GM18951 (cell line): ENCODE measurements at regions not wholly inside any gene's neighbourhood (a gene's known extent, or its start where the extent isn't known, plus 50 kb on each side); places are given as distances from the start of the nearest gene placed in this dataset.

Experiments
- POLR2A ChIP-seq: IDR thresholded peaks from 4 replicates; pipeline ENCODE4 v1.6.1; 2011; ENCODE audit warnings: mild to moderate bottlenecking; ENCODE audit not compliant: insufficient read length, insufficient read depth; ENCODE audit errors: extremely low read depth
- in situ Hi-C: fragments of 300-500 bp; cut with MboI; formaldehyde crosslinking; loops from one replicate; pipeline ENCODE4 v1.12.0; 2022; ENCODE audit warnings: low sequenced_read_pairs, mixed read lengths, inconsistent platforms; ENCODE audit not compliant: unreplicated experiment

DNA sequence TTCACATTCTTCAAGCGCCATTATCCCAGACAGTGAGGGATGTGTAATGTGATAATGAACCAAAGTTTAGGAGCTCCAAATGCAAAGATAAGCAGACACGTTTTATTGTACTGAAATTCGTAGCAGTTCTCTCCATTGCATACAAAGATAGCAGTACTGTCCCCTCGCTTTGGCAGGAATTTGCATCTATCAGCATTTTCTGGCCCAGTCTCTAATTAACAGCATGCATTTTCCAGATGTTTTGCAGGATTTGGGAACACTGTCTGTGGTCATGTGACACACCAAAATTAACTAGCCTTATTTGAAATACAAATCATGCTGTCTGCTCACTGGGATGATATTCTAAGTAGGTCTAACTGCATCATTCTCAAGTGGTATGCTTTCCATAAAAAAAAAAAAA is 235.9 kb upstream of the TRPM3 start:
- in situ Hi-C loops: no loop called here
- TF ChIP-seq POLR2A: no peak

GRCh38 chr9:71355884-71356283 is 234.5 kb upstream of the TRPM3 start:
- in situ Hi-C loops: no loop called here
- no peak for TF ChIP-seq POLR2A

DNA sequence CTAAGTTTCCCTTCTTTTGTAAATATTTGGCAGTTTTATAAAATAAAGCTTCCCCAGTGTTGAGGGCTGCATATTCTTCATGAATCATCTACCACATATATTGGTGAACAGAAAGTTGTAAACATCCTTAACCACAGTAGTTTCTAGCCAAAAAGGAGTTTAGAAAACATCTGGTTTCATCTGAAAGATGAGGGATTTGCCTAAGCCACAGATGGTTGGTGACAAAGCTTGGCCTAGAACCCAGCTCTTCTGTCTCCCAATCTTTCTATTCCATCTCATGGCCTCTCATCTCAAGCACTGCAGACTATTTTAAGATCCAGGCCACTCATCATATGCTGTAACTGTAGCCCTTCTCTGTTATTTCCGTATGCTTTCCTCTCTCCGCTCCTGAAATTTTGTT is 232.3 kb upstream of the TRPM3 start:
- no peak for TF ChIP-seq POLR2A
- in situ Hi-C loops: no loop called here

DNA sequence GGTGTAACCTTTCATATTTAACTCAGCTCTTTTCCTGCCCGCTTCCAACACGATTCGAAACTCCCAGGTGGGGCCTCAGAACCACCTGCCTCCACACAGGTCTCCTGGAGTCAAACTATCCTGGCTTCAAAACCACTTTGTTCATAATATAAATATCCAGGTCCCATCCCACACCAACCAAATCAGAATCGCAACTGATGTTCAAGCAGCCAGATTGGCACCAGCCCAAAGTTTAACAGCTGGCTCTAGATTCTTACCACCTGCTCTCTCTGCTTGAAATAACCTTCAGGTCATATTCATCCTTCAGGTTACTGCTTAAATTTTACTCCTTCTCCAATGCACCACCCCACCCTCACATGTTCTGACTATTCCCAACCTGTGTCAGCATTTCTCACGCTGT is 231.4 kb upstream of the TRPM3 start:
- TF ChIP-seq POLR2A: no peak
- in situ Hi-C loops: no loop called here

GRCh38 chr9:71349218-71349617 is 227.8 kb upstream of the TRPM3 start:
- TF ChIP-seq POLR2A: no peak
- in situ Hi-C loops: no loop called here

DNA sequence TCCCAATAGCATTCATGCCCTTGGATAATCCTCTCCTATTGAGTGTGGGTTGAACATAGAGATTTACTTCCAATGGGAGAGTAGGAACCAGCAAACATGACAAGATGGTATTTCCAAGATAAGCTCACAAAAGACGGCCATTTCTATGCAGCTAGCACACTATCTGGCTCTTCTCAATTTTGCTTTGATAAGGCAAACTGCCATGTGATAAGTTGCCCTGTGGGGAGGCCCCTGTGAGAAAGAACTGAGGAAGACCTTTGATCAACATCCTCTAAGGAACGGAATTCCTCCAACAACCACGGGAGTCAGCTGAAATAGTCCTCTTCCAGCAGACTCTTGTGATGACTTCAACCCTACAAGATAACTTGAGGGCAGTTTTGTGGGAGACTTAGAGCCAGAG is 211.9 kb upstream of the TRPM3 start:
- no peak for TF ChIP-seq POLR2A
- in situ Hi-C loops: no loop called here

DNA sequence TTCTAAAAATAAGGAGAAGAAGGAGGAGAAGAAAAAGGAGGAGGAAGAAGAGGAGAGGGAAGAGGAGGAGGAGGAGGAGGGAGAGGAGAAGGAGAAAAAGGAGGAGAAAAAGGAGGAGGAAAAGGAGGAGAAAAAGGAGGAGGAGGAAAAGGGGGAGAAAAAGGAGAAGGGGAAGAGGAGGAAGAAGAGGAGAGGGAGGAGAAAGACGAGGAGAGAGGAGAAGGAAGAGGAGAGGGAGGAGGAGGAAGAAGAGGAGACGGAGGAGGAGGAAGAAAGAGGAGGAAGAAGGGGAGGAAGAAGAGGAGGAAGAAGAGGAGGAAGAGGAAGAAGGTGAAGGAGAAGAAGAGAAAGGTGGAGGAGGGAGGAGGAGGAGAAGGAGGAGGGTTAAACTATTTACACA is 210.2 kb upstream of the TRPM3 start:
- TF ChIP-seq POLR2A: no peak
- in situ Hi-C loops: no loop called here

DNA sequence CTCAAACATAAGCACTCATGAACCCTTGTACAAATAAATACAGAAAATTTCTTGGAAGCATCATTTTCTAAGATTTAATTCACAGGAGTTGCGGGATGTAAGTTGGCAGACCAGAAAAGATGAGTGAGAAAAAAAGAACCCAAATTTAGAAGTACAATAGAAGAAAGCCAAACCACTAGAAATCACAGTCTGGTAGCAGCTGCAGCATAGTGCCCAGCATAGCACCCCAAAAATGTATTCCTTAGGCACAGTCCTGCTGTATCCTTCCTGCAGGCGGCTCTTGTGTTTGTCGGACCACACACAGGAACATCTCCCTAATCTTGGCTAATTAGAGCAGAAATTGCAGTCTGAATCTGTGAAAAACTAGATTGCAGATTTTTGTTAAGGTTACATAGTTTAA is 208.5 kb upstream of the TRPM3 start:
- TF ChIP-seq POLR2A: no peak
- in situ Hi-C loops: no loop called here

DNA sequence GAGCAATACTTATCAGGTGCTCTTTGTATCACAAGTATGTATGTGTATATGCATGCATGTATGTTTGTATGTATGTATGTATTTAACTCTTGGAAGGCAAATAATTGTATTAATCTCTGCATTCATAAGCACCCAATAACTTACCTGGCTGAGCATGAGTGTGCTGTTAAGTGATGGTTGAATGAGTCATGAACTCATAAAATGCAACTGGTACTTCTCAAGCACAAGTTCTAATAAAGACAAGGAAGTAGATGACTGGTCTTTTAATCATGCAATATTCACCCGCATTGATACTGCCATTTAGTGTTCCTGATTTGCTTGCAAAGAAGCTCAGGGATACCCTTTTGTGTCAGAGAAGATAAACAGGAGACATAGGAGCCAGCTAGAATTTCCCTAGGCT is 204.9 kb upstream of the TRPM3 start:
- no peak for TF ChIP-seq POLR2A
- in situ Hi-C loops: no loop called here

DNA sequence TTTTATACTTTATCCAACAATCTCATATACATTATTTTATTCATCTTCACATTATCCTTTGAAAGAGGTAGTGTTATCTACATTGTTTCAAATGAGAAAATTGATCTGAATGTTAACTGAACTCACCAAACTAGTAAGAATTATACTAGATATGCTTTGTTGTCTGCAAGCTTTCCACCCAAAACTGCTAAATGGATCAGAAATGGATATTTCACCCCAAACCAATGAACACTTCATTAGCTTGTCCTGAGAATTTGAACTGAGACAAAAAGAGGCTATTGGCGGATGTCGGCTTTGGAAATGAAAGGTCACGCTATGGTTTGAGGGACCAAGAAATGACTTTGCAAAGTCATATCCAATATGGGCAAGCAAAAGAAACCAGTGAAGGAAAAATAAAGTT is 201.9 kb upstream of the TRPM3 start:
- TF ChIP-seq POLR2A: no peak
- in situ Hi-C loops: no loop called here

DNA sequence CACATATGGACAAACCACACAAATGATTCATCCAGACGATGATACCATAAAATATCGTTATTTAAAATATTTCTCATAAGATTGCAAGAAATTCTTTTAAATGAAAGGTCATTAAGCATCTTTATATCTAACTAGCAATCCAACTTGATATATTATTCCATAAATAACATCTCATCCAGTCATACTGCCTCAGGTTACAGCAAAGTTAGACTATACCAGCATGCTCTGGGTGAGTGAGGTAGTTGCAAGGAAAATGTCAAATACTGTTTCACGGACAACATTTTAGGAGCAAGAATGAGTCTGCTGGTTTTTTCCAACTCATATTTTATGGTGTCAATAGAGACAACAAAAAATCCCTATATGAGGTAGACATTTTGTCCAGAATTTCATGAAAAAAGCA is 200.9 kb upstream of the TRPM3 start:
- in situ Hi-C loops: no loop called here
- TF ChIP-seq POLR2A: no peak

DNA sequence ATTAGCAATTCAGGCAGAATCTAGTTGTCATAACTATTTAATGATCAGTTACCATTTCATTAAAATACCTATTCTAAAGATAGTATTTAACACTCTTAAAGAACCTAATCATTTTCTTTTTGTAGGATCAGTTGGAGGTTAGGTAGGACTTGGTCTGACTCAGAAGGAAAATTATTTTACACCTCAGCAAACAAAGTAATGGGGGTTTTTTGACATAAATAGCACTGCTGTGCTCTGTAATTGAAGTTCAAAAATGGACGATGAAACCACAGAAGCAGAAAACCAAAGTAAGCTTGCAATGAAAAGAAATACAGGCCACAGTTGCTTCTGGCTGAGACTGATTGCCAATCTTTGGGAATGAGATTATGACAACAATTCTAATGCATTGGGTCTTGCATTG is 187.0 kb upstream of the TRPM3 start:
- in situ Hi-C loops: no loop called here
- no peak for TF ChIP-seq POLR2A

DNA sequence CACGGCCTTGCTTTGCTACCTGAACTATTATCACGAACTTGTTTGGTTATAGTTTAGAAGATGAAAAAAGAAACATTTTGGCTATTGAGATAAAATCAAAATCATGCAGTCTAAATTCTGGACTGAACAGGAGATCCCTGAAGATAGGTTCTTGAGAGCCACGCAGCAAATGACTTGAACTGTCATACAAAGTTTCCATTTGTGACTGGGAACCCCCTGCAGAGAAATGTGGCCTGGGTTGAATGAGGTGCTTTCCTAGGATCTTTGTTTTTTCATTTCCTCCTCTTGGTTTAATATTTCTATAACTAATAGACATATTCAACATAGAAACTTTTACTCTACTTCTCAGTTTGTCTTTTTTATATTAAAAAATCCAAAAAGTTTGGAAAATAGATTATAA is 184.7 kb upstream of the TRPM3 start:
- TF ChIP-seq POLR2A: no peak
- in situ Hi-C loops: no loop called here

DNA sequence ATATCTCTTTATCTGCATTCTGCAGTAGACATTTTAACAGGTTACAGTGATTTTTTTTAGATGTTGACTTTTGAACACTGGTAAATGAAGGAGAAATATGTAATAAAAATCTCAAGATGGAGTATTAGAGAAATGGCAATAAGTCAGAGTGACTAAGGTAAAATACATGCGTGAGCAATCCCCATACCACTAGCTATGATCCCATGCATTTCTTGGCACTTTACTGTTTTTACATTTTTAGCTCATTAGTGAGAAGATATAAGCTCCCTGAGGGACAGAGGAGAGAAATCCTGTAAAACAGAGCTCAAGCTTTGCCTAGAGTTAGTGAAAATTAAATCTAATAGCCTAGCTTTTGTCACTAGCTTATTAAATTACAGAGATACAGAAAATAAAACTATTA is 181.9 kb upstream of the TRPM3 start:
- TF ChIP-seq POLR2A: no peak
- in situ Hi-C loops: no loop called here

GRCh38 chr9:71302776-71303175 is 181.4 kb upstream of the TRPM3 start:
- in situ Hi-C loops: no loop called here
- TF ChIP-seq POLR2A: no peak
